Transverse colon (tissue), 4 donors: ENCODE measurements at regions not wholly inside any gene's neighbourhood (a gene's known extent, or its start where the extent isn't known, plus 50 kb on each side); places are given as distances from the start of the nearest gene placed in this dataset.

Experiments
- DNase-seq: peaks from one replicate; pipeline ENCODE4 v3.0.0-alpha.2; 2019
- H3K27ac ChIP-seq, 4 donors: fragments of 200-600 bp; sonication (generic); 2 replicates each; pipeline ENCODE4 v1.5.1; 2016 to 2018; ENCODE audit warnings: inconsistent platforms in 4 of 4
- H3K27me3 ChIP-seq: fragments of 200-600 bp; sonication (generic); 2 replicates; pipeline ENCODE4 v1.5.1; 2017; ENCODE audit warnings: inconsistent platforms
- H3K36me3 ChIP-seq, 4 donors: fragments of 200-600 bp; sonication (generic); 2 replicates each; pipeline ENCODE4 v1.5.1; 2017 to 2019; ENCODE audit warnings: inconsistent platforms in 4 of 4
- H3K4me1 ChIP-seq, 4 donors: fragments of 200-600 bp; sonication (generic); 2 replicates each; pipeline ENCODE4 v1.5.1; 2017 to 2020; ENCODE audit warnings: inconsistent platforms in 4 of 4
- H3K4me3 ChIP-seq, 4 donors: fragments of 200-600 bp; sonication (generic); 1 replicate in 1 of 4; 2 replicates in 3 of 4; pipeline versions ENCODE4 v1.5.1 to v1.6.1; 2017 to 2019; ENCODE audit warnings: inconsistent platforms in 4 of 4
- H3K9me3 ChIP-seq, 2 donors: fragments of 200-600 bp; sonication (generic); 2 replicates each; pipeline ENCODE4 v1.5.1; 2017 to 2019; ENCODE audit warnings: inconsistent platforms in 2 of 2
- EP300 ChIP-seq: sonication (generic); formaldehyde crosslinking; IDR thresholded peaks from one replicate; pipeline ENCODE4 v1.6.1; 2017; ENCODE audit warnings: antibody characterized with exemption, low read depth
- POLR2A ChIP-seq: fragments of 450-650 bp; IDR thresholded peaks from one replicate; pipeline ENCODE4 v1.6.1; 2016; ENCODE audit warnings: antibody characterized with exemption, mild to moderate bottlenecking, moderate library complexity
- POLR2AphosphoS5 ChIP-seq, 3 donors: sonication (generic); formaldehyde crosslinking; IDR thresholded peaks; one replicate each; pipeline ENCODE4 v1.6.1; 2016; ENCODE audit warnings: antibody characterized with exemption in 3 of 3
- WGBS, 2 donors: methylation state at CpG; one replicate each; pipeline ENCODE4 v1.1.5; 2018; ENCODE audit warnings: low coverage in 1 of 2; 5-methylcytosine and 5-hydroxymethylcytosine counted together
- in situ Hi-C, 4 donors: fragments of 200-750 bp; cut with MboI; loops; one replicate each; pipeline versions ENCODE4 v1.15.0 to v1.15.1; 2017; ENCODE audit warnings: low sequenced_read_pairs in 3 of 4, low pct_ligation_motif_present in 1 of 4, low pct_unique_long_range_greater_than_20kb in 1 of 4
- intact Hi-C: fragments of 100-400 bp; cut with DNase I; formaldehyde crosslinking; loops from one replicate; pipeline ENCODE4 v1.15.1; 2023; ENCODE audit warnings: low total_unique reads
- TF ChIP-seq, protein P1 (sequence below), 5 experiments: fragments of 200-600 bp in 3 of 5; fragments of 450-650 bp in 2 of 5; sonication (generic) in 3 of 5; IDR thresholded peaks; 1 replicate in 2 of 5; 2 replicates in 3 of 5; pipeline ENCODE4 v1.5.1; 2016 to 2017; ENCODE audit warnings: antibody characterized with exemption in 5 of 5, inconsistent platforms in 3 of 5, mild to moderate bottlenecking in 2 of 5, moderate library complexity in 1 of 5

DNA sequence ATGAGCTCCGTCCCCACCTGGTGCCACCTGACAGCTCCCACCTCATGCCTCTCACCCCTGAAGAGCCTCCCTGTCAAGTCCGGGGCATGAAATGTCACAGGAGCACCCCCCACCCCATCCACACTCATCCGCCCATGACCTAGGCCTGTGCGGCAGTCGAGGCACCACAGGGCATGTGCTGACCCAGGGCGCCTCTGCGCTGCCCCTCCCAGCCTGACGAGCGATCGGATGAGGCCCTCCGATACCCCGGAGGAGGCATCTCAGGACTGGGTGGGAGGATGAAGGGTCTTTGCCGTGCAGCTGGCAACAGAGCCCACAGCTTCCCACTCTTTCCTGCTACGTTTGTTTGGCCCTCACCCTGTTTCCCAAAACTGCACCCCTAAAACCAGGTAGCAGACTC is 184.4 kb upstream of the TCERG1L start:
- TF ChIP-seq, protein P1, sequence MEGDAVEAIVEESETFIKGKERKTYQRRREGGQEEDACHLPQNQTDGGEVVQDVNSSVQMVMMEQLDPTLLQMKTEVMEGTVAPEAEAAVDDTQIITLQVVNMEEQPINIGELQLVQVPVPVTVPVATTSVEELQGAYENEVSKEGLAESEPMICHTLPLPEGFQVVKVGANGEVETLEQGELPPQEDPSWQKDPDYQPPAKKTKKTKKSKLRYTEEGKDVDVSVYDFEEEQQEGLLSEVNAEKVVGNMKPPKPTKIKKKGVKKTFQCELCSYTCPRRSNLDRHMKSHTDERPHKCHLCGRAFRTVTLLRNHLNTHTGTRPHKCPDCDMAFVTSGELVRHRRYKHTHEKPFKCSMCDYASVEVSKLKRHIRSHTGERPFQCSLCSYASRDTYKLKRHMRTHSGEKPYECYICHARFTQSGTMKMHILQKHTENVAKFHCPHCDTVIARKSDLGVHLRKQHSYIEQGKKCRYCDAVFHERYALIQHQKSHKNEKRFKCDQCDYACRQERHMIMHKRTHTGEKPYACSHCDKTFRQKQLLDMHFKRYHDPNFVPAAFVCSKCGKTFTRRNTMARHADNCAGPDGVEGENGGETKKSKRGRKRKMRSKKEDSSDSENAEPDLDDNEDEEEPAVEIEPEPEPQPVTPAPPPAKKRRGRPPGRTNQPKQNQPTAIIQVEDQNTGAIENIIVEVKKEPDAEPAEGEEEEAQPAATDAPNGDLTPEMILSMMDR (IDR thresholded peaks at IDR 0.05), result no peak
- no peak for TF ChIP-seq POLR2AphosphoS5 (IDR thresholded peaks at IDR 0.05)
- no peak for TF ChIP-seq EP300
- no peak for TF ChIP-seq POLR2A
- no peaks in the 10 kb centered on the region for H3K27me3 ChIP-seq
- in situ Hi-C loops, result loop anchor here in 1 of 4 donors (25.0 kb wide), 1 partner anchor 109 kb away; no protein-coding TSS in a partner anchor
- no peak for DNase-seq
- H3K27ac ChIP-seq, result no peak overlapping the region
- H3K4me1 ChIP-seq, result no peaks in the 10 kb centered on the region
- no peaks in the 10 kb centered on the region for H3K36me3 ChIP-seq
- no peak overlapping the region for H3K4me3 ChIP-seq
- intact Hi-C loops, result no loop called here
- no peaks in the 10 kb centered on the region for H3K9me3 ChIP-seq
- 87% methylated on average over 14 of the region's 14 CpGs; no CpG with 5 or more reads in 1 of the 2 donors for WGBS, 2 donors

DNA sequence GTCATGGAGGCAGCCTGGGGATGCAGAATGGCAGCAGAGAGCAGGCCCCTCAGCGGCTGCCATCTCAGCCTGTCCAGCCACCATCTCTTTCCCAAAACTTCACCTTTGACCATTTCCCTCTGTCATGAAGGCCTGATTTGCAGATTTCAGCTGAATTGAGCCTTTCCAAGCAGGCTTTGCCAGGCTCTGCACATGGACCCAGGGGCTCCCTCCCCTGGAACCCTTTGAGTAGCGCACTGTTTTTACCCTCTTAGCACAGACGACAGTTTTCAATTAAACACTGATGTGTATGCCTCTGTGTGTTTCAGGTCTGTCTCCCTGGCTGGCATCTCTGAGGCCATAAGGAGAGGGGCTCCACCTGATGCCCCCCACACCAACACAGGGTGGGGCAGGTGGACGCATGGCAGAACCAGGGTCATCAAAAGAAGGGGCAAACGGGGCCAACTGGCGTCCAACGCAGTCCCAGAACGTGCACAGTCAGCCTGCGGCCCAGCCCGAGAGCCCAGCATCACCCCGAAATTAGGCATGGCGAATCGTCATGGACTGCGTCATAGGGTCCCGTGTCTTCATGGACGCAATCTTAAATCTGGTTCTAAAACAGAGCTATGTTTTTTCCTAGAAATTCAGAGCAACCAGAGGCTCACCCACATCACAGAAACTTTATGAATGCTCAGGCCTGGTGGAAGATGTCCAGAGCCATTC is 185.0 kb upstream of the TCERG1L start:
- WGBS, 2 donors, result 95% methylated on average over 16 of the region's 16 CpGs; no CpG with 5 or more reads in 1 of the 2 donors
- intact Hi-C loops (no loop called here), in situ Hi-C loops (loop anchor here in 1 of 4 donors (25.0 kb wide), 1 partner anchor 109 kb away; no protein-coding TSS in a partner anchor)
- Histone ChIP-seq H3K4me3 (no peak overlapping the region), H3K36me3 (no peaks in the 10 kb centered on the region), H3K9me3 (no peaks in the 10 kb centered on the region), H3K27me3 (no peaks in the 10 kb centered on the region), H3K4me1 (no peaks in the 10 kb centered on the region), H3K27ac (no peak overlapping the region)
- DNase-seq, result no peak
- no peak for TF ChIP-seq POLR2A
- no peak for TF ChIP-seq EP300
- TF ChIP-seq POLR2AphosphoS5 (IDR thresholded peaks at IDR 0.05), result no peak

DNA sequence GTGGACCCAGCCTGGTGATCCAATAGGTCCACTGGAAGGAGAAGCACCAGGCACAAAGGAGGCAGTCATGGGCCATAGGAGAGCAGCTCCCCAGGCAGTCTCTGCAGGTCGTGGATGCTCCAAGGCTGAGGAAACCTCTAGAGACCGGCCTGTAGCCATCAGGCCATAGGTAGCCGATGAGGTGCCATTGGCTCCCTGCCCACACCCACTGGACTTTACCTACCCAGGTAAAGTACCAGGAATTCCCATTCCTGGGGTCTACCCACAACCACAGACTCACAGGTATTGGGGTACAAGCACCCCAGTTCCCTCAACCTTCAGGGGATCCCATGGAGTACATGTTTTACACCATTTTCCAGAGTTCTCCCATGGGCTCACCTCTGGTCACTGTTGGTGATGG is 188.0 kb upstream of the TCERG1L start:
- Histone ChIP-seq H3K4me1 (no peaks in the 10 kb centered on the region), H3K4me3 (no peak overlapping the region), H3K27me3 (no peaks in the 10 kb centered on the region), H3K9me3 (peaks cover 14% of the 10 kb centered on the region in 2 donors), H3K27ac (no peak overlapping the region), H3K36me3 (no peaks in the 10 kb centered on the region)
- intact Hi-C loops, result no loop called here
- WGBS, 2 donors, result 74% methylated on average over 3 of the region's 3 CpGs; no CpG with 5 or more reads in 1 of the 2 donors
- DNase-seq, result no peak
- TF ChIP-seq, protein P1 (IDR thresholded peaks at IDR 0.05), result no peak
- in situ Hi-C loops, result loop anchor here in 1 of 4 donors (25.0 kb wide), 1 partner anchor 112 kb away; no protein-coding TSS in a partner anchor

DNA sequence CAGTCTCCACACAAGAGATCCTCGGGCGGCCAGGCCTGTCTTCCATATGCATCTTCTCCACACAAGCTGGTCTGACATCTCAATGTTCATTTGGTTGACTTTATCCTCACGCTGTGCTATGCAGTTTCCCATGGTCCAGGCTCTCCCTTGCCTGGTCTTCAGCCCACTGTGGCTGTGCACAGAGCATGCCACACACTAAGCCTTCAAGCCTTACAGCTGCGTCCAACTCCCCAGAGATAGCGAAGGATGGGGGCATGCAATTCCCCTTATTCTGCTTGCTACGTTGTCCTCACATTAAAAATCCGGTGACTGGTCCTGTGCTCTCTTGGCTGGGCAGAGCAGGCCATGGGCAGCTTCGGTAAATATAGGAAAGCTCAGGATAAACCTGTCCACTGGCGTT is 188.7 kb upstream of the TCERG1L start:
- DNase-seq, result no peak
- peaks cover 16 to 17% of the 10 kb centered on the region in 2 donors for H3K9me3 ChIP-seq
- H3K4me3 ChIP-seq, result no peak overlapping the region
- intact Hi-C loops, result no loop called here
- in situ Hi-C loops, result no loop called here
- no peaks in the 10 kb centered on the region for H3K4me1 ChIP-seq
- H3K27me3 ChIP-seq, result no peaks in the 10 kb centered on the region
- no peak overlapping the region for H3K27ac ChIP-seq
- WGBS, 2 donors, result 80 to 86% methylated on average over 6 to 9 of the region's 9 CpGs
- no peaks in the 10 kb centered on the region for H3K36me3 ChIP-seq
- TF ChIP-seq POLR2A (no peak), EP300 (no peak), POLR2AphosphoS5 (IDR thresholded peaks at IDR 0.05) (no peak)
- TF ChIP-seq, protein P1 (IDR thresholded peaks at IDR 0.05), result no peak

DNA sequence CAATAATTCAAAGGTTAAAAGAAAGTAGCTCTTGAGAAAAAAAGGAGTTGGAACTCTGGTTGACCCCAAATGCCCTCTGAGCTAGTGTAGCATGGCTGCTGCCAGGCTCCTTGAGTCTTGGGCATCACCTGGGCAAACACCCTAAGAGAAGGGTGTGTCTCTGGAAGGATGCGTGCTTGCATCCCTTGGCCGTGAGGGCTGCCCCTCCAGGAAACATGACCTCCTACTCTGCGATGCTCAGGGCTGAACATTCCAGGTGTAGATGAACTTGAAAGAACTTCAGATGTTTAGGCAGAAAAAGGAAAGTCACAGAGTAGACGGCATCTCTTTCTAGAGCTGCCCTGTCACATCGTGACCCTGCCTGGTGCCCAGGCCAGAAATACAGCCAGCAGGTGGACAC is 189.4 kb upstream of the TCERG1L start:
- Histone ChIP-seq H3K36me3 (no peaks in the 10 kb centered on the region), H3K4me1 (no peaks in the 10 kb centered on the region), H3K27ac (no peak overlapping the region), H3K9me3 (peaks cover 16 to 17% of the 10 kb centered on the region in 2 donors), H3K4me3 (no peak overlapping the region), H3K27me3 (no peaks in the 10 kb centered on the region)
- in situ Hi-C loops (no loop called here), intact Hi-C loops (no loop called here)
- WGBS, 2 donors, result 83 to 91% methylated on average over 2 to 5 of the region's 5 CpGs
- no peak for DNase-seq
- TF ChIP-seq, protein P1 (IDR thresholded peaks at IDR 0.05), result no peak
- TF ChIP-seq EP300 (no peak), POLR2A (no peak), POLR2AphosphoS5 (IDR thresholded peaks at IDR 0.05) (no peak)
